ENCODE measurements at regions not wholly inside any gene's neighbourhood (a gene's known extent, or its start where the extent isn't known, plus 50 kb on each side); places are given as distances from the start of the nearest gene placed in this dataset.

DNA sequence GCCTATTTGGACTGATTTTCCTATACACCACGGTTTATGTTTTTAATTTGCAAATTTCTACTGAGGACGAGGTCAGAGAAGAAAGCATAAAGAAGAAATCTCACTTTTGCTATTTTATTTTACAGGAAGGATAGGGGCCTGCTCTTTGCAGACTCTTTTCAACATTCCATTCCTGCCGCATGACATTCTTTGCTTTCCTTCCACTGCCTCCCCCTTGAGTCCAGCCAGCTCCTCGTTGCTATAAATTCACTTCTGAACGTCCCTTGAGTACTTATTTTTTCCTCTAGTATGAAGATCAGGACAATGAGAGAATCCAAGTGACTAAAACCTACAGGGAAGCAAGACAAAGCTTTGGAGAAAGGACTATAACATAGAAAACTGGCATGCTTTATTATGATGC is 53.4 kb upstream of the PTGFR start:
- DNase-seq: no peak

DNA sequence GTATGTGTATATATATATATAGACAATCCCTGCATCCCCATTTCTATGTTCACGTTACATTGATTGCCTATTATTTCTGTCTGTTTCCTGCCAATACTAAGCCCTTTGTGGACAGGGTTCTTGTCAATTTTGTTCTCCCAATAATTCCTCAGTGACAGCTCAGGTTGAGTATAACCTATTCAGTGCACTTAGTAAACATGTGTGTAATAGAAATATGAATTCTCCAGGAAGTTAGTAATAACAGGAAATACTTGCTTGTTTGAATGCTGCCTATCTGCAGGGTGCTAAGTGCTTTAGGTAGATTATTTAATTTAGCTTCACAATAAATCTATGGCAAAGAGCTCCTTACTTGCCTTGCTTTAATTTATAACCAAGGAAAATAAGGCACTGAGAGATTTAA is 52.8 kb upstream of the PTGFR start:
- DNase-seq: no peak

DNA sequence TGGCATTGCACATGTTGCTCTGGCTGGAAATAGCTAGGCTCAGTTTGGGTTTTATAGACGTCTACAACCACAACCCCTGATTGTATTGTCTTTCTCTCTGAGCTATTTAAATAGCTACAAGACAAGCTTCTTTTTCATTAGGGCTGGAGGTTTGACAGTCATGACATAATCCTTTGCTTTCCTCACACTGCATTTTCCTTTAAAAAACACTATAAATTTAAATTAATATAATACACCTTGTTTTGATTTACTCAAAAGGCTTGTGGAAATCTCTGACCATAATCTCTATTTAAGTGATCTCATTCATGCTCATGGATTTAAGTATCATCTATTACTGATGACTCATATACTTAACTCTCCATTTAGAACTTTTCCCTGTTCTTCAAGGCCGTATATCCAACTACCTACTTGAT is 50.4 kb upstream of the PTGFR start:
- no peak for DNase-seq
